Left lobe of liver (tissue), 2 donors: ENCODE measurements at regions not wholly inside any gene's neighbourhood (a gene's known extent, or its start where the extent isn't known, plus 50 kb on each side); places are given as distances from the start of the nearest gene placed in this dataset.

ENCODE experiments used
- ATAC-seq: fragments of 200-7000 bp; cut with Tn5 transposase; one replicate; pipeline ENCODE4 v1.9.1; 2020; ENCODE audit warnings: mild to moderate bottlenecking, moderate library complexity
- DNase-seq: peaks from one replicate; pipeline ENCODE4 v3.0.0-alpha.2; 2020; ENCODE audit warnings: low spot score
- donor health status: DM: no; HTN: no; CAD: no; lungs with moderate emphysema.
- donor health status: DM: no; HTN: yes; CAD: no.

DNA sequence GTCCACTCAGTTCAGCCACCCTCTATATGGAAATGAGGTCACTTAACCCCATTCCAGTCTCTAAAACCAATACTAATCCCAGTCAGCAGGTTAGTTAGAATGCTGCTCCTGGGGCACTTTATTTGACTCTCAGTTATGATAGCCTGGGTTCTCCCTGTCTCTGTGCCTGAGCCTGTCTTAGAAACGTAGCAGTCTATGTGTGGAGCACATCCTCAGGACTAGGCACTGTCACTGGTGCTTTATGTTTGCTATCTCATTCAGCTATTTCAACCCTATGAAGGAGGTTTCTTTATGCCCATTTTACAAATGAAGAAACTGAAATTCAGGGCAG, 152.5 kb upstream of the PKDCC start:
- ATAC-seq (no peak), DNase-seq (no peak)

DNA sequence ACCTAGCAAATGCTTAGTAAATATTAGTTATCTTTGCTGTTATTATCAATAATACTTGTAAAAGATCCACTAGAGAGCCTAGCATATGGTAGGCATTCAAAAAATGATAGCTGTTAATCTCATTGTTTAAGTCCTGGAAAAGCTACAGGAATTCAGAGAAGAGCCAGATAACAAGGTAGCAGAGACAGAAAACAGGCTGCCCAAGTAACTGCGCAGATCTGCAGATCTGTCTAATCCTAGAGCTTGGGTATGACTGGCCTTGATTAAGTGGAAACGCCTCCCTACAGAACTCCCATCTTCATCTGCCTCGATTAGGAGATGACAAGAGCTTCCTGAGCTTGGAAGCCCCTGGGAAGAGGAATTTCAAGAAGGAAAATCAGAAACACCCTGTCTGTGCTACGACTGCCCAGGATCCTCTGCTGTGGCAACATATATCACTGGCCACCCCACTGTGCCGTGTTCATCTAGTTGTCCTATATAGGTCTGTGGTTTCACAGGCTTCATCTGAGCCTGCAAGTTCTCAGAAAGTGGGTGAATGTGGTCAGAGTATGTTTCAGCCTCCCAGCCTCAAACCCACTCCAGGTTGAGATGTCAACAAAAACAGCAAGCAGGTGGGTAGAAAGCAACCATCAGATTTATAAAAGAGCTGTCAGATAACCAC, 151.5 kb upstream of the PKDCC start:
- ATAC-seq (no peak), DNase-seq (no peak)

DNA sequence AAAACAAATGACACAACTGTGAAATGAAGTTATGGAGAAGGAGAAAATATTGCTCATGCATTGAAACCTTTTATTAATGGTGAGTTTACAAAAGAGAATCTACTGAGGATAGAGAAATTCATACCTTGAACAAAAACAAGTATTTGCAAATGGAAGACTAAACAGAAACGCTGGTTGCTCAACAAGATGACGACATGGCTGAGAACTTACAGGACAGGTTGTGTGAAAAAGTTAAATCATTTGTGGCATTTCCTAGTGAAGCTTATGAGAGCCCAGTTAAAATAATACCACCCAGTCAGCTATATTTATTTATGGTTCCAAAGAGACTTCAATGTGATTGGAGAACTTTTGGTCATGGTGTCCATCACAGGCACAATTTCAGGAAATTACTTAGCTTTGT, 148.6 kb upstream of the PKDCC start:
- DNase-seq, result no peak
- ATAC-seq, result peak; percentile 13

DNA sequence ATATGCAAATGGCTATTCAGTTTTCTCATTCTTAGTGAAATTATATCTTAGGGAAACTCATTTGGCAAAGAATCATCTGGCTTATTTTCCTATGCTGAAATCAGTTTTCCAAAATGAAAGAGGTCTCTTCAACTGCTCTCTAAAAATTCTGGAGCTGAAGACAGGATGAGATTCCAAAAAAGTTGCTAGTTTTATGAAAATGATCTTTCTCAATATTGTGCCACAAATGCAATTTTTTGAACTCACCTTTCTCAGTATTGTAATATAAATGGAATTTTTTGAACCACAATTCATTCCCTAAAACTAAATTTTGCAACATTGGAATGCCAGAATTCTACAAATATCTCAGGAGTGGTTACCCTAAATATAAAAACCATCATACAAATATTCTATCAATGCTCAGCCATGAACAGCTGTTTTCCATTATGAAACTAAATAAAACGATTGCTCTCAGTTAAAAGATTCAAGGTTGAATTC, 147.7 kb upstream of the PKDCC start:
- no peak for DNase-seq
- ATAC-seq, result no peak

DNA sequence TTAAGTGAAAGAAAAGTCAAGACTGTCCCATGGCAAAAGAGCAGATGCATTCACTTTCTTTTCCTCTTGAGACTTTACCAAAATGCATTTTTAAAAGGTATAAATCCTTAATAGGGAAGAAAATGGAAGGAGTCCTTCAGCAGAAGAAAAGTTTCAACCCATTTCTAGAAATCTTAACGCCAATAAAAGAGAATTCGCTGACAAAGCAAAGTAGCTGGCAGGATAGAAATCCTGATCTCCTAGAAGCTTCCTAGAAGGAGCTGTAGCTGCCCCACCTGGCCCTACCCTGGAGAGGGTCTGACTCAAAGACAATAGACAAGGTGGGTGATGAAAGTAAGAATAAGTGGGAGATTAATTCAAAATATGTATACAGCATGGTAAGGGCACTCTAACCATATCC, 144.9 kb upstream of the PKDCC start:
- DNase-seq (no peak), ATAC-seq (no peak)

DNA sequence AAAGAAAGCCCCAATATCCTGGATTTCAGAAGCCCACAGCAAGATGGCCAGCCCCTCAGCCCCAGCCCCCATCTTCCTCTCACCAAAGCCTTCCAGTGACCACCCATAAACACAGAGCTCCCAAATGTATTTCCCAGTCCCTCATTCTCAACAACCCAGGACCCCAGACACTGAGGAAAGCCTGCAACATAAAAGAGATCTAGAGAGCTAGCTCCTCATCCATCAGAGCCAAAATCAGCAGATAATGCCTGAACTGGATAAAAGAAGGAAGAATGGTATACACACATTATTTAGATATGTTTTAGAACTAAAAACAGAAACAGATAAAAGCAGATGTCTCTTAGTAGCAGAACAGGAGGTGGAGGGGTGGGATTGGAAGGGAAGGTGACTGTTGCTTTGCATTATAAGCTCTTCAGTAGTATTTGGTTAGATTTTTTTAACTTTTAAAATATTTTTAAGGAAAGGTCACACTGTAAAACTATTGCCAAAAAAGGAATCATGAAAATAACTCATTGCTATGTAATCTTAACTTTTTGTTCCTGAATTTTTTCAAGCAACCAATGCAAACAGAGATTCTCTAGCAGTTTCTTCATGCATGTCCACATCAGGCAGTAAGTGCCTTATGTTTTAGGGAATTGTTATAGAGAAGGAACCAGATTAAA, 144.2 kb upstream of the PKDCC start:
- ATAC-seq (no peak), DNase-seq (no peak)

DNA sequence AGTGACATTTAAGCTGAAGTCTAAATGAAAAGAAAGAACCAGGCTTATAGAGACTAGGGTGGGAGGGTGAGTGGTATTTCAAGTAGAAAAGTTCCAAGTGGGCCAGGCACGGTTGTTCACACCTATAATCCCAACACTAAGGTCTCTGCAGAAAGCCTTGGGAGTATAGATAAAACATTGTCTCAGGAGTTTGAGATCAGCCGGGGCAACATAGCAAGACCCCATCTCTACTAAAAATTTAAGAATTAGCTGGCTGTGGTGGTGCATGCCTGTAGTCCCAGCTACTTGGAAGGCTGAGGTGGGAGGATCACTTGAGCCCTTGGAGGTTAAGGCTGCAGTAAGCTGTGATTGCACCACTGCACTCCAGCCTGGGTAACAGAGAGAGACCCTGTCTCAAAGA, 143.4 kb upstream of the PKDCC start:
- DNase-seq, result no peak
- no peak for ATAC-seq

DNA sequence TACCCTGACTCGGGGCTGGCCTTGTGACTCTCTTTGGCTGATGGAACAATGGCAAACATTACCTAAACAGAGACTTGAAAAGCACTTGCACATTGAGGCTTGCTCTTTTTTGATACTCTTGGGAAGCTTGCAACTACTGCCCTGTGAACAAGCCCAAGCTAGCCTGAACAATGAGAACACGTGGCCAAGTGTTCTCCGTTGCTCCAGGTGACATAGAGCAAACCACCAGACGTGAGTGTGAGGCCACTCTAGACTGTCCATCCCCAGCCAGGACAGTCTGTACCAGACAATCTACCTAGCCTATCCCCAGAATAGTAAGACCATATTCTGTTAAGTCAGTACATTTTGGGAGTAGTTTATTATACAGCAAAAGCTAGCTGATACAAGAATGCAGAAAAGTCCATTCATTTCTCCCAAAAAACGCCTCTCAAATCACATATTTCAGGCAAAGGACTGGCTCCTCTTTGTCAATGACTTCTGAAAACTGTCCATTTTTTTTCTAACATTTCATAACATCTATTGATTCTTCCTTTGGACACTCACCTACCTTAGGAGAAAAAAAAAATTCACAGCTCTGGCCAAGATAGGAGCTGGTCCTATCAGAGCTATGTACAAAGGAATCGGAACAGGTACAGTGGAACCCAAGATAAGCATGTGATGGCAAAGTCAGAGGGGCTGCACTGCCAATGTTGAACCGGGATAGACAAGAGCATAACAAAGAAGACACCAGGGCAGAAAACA, 142.1 kb upstream of the PKDCC start:
- DNase-seq (peak; percentile 54), ATAC-seq (peak; percentile 72)

DNA sequence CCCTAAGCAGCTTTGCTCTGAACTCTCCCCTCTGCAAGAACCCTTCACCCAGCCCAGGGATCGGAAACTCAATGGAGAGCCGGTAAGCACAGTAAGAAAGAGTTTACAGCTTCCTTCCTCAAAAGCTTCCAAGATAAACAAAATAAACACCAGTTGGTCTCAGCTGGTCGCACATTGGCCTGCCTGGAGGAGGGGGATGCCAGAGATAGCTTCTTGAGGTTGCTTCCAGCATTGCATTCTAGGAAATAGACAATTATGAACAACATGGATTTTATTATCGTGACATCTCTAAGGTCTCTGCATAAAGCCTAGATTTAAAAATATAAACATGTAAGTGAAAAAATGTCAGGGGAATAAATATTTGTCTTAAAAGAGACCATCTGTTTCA, 141.5 kb upstream of the PKDCC start:
- no peak for ATAC-seq
- no peak for DNase-seq

DNA sequence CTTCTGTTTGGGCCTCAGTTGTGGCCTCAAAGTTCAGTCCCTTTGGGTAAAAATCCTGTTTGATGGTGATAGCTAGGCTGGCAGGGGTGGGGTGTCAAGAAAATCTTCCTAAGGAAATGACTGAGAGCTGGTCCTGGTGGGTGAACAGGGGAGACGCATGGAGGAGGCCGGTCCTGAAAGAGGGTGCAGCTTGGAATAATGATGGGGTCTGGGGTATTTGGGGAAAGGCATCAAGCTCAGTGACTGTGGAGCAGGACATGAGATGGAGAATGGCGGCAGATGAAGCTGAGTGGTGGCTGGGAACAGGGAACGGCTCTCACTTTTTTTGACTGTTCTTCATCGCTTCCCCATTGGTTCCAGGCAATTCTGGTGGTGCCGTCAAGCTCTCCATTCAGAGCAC, 140.7 kb upstream of the PKDCC start:
- no peak for ATAC-seq
- DNase-seq, result no peak

DNA sequence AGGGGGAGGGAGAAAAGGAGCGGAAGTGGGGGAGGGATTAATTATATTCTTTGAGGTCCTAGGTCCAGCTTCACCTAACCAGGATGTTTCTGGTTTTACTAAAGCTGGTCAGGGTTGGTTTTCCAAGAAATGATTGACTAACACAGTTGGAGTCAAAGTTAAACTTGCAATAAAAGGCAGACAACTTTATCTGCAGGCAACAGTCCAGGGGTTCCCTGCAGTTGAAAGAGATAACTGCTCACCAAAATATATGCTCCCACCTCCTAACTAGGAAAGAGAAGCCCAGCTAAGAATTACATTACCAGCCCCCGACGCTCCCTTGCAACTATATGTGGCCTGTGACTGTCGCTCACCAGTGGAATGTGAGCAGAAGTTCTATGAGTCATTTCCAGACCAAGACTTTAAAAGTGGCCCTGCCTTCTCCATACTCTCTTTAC, 140.0 kb upstream of the PKDCC start:
- DNase-seq, result no peak
- peak; percentile 43 for ATAC-seq

DNA sequence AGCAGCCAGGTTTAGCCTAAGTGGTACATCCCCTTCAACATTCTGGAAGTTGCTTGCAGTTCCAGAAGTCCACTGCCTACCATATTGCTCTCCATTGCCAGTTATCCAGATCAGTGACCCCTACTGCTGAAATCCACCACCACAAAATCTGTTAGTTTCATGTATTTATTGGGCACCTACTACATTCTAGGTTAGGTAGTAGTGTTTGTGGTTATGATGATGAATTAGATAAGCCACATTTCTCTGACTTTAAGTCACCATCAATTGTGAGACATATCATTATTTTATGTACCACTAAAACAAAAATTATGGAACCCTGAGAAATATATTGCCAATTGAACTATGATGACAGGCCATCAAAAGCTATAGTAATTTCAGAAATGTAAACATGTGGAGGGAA, 139.5 kb upstream of the PKDCC start:
- ATAC-seq (no peak), DNase-seq (no peak)

DNA sequence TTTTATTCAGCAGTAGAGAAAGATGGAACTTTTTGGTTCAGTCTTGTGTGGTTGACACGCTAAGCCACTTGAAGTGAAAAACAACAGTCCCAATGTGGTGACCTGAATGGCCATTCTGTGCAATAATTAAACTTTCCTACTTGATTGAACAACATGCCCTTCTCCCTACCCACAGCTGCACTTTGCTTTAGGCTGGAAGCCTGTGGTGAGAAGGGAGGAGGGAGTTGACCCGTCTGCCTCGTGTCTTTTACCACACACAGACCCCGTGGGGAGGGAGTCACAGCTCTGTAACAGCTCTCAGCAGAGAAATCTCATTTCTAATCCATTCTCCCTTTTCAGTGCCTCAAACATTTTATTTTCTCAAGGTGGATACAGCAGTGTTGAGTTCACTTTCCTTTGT, 138.2 kb upstream of the PKDCC start:
- DNase-seq (peak; percentile 57), ATAC-seq (peak; percentile 54)

DNA sequence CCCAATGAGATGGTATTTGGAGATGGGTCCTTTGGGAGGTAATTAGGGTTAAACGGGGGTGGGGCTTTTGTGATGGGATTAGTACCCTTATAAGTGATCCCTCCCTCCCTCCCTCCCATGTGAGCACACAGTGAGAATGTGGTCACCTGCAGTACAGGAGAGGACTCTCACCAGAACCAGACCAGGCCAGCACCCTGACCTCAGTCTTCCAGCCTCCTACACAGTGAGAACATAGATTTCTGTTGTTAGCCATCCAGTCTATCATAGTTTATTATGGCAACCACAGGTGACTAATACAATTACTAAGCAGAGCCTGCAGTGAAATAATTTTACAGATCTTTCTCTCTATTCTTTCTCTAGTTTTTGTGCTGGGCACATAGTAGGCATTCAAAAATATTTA, 137.7 kb upstream of the PKDCC start:
- no peak for ATAC-seq
- no peak for DNase-seq

DNA sequence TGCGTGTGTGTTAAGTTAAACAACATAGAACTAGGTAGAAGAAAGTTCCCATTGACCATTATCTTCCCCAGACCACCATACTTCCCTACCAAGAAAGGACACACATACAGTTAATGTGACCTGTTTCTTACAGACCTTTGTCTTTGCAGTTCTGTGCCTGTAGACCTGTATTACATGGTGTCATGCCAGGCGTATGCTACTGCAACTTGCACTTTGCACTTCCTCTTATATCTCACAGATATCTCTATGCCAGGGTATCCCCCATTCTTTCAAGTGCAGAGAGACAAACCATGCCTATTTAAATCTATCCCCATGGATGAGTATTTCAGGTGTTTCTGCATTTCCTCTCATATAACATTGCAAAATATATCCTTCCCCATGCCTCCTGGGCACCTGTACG, 136.8 kb upstream of the PKDCC start:
- ATAC-seq (peak; percentile 36), DNase-seq (no peak)

DNA sequence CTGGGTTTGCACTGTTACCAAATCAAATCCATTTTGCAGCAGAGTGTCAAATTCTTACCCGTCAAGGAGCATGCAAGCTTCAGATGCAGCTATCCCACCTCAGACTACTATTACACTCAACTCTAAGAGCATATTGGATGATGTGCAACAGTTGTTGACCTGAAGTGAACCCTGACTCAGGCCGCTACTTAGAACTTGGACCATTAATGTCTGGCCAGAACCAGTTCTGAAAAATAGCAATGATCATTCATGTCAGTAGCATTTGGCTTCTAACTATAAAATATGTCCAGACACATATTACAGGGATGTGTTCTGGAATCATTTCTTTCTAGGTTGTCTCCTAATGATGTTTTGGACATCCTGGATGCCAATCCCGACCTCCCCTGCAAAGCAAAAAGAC, 135.5 kb upstream of the PKDCC start:
- ATAC-seq, result peak; percentile 25
- no peak for DNase-seq

DNA sequence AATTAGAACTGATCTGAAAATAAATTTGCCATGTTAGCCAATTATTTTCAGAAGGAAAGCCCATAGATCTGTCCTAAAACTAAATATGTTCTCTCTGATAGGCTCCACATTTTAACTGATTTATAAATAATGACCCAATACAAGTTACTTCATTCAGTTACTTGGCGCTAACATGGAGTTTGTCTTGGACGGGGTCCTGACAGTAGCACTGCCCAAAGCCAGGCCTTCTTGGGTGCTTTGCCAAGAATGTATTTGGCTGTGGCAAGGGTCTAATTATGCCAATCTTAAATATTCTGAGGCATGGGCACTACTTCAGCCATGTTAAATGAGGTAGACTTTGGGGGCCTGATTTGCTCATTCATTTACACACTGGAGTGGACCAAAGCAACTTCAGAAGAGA, 135.0 kb upstream of the PKDCC start:
- DNase-seq (peak; percentile 67), ATAC-seq (peak; percentile 62)

DNA sequence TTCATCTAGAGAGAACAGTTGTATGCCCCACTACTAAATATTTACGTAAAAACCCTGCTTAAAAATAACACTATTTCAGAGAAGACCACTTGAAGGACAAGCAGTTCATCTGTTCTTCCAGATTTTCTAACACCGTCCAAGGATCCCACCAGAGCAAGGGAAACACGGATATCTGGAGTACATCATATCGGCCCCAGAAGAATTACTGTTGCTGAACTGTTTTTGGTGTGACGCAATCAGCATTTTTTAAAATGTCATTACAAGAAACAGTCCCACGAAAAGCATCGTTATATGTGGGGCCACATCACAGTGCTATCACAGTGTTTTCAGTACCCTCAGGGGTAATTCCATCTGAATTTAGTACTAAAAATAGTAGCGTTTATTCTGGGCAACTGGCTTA, 134.5 kb upstream of the PKDCC start:
- DNase-seq, result no peak

DNA sequence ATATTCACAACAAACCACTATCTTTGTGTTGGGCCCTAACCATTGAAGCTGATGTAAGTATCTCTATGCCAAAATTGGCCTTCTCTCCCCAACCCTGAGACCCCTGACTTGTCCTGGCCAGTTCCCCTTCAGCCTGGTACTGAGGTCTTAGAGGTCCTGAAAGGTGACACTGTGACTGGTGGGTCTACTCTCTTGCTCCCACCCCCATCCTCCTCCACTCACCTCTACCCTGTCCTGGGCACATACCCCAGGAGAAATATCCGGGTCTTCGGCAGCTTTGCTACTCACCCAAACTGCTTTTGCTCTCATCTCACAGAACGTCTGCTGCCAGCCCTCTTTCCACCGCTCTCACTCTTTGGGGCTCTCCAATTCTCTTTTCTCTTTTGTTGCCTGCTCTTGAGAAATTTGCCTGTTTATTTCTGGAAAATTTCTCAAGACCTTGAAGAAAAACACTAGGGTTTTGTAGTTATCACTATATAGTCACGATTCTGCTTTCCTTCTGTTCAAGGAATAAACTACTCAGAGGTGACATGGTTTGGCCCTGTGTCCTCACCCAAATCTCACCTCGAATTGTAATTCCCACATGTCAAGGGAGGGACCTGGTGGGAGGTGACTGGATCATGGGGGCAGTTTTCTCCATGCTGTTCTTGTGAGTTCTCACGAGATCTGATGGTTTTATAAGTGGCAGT, 133.8 kb upstream of the PKDCC start:
- DNase-seq, result no peak
- no peak for ATAC-seq

More for the DNA sequence above, 134.5 kb upstream of the PKDCC start:
- ATAC-seq, result no peak

DNA sequence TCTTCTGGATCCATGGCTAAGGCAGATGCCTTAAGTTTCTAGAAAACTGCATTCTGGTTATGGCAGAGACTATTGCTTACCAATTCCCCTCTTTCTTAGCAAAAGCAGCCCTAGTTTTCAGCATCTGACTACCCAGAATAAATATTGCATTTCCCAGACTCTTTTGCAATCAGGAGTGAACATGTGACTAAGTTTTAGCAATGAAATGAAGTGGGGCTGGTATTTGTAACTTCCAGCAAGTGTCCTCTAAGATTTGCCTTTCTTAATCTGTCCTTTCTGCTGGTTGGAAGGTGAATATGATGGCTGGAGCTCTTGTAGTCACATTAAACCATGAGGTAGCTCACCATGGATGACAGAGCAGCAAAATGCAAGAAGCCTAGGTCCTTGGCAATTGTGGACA, 132.9 kb upstream of the PKDCC start:
- DNase-seq (no peak), ATAC-seq (peak; percentile 53)

DNA sequence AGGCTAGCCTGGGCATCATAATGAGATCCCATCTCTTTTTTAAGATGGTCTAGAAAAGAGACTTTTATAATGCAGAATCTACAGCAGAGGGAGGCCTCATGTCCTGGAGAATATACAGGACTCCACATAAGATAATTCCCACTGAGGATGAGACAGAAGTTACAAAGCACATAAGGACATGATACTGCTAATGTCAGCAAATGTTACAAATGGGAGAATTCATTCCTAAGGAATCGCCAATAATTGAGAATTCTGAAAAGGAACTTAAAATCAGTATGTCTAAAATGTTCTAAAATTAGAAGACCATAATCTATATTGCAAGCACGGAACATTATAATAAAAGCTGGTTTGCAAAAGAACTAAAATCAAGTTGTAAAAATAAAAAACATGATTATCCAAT, 131.6 kb upstream of the PKDCC start:
- ATAC-seq, result no peak
- DNase-seq, result no peak

DNA sequence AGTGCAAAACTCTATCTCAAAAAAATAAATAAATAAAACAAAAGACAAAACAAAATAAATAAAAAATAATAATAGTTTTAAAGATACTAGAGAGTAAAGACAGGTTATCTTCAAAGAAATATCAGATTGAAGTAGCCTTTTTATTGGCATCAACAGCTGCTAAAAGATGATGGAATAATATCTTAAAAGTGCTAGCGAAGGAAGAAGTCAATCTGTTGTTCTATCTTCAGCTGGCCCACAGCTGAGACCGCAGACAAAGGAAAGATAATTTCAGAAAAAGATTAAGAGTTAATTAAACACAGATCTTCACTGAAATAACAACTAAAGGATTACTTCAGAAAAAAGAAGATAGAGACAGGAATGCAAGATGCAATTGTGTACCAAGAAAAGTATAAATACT, 130.2 kb upstream of the PKDCC start:
- DNase-seq (no peak), ATAC-seq (no peak)
